B cell (primary cell): ENCODE measurements at regions not wholly inside any gene's neighbourhood (a gene's known extent, or its start where the extent isn't known, plus 50 kb on each side); places are given as distances from the start of the nearest gene placed in this dataset.
"Not testable (repeated sequence)": the region's sequence is repeated elsewhere in the genome, so short reads cannot be mapped to it uniquely, and the experiment has no call there.

ENCODE experiments used
- EZH2 ChIP-seq: IDR thresholded peaks from 2 replicates; pipeline ENCODE4 v1.6.1; 2012; ENCODE audit warnings: borderline replicate concordance, low read depth, mild to moderate bottlenecking, moderate library complexity, low read length; ENCODE audit not compliant: insufficient read depth, poor library complexity, severe bottlenecking
- TF ChIP-seq, protein P1 (sequence below): fragments of 200-600 bp; IDR thresholded peaks from one replicate; pipeline ENCODE4 v1.8.0; 2022; ENCODE audit warnings: antibody characterized with exemption, mild to moderate bottlenecking

DNA sequence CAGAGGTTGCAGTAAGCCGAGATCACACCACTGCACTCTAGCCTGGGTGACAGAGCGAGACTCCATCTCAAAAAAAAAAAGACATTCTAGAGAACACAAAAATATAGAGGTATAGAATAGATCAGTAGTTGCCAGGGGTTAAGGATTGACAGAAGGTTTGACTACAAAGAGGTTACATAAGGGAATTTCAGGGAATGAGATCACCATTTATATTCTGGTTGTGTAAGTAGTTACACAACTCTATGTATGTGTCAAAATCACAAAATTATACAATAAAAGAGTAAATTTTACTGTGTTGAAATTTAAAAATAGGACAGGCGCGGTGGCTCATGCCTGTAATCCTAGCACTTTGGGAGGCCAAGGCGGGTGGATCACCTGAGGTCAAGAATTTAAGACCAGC lies 119.9 kb upstream of the SLC44A1 start:
- TF ChIP-seq, protein P1, sequence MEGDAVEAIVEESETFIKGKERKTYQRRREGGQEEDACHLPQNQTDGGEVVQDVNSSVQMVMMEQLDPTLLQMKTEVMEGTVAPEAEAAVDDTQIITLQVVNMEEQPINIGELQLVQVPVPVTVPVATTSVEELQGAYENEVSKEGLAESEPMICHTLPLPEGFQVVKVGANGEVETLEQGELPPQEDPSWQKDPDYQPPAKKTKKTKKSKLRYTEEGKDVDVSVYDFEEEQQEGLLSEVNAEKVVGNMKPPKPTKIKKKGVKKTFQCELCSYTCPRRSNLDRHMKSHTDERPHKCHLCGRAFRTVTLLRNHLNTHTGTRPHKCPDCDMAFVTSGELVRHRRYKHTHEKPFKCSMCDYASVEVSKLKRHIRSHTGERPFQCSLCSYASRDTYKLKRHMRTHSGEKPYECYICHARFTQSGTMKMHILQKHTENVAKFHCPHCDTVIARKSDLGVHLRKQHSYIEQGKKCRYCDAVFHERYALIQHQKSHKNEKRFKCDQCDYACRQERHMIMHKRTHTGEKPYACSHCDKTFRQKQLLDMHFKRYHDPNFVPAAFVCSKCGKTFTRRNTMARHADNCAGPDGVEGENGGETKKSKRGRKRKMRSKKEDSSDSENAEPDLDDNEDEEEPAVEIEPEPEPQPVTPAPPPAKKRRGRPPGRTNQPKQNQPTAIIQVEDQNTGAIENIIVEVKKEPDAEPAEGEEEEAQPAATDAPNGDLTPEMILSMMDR: not testable (repeated sequence)
- TF ChIP-seq EZH2: not testable (repeated sequence)
